Hepatocyte (in vitro differentiated cells): ENCODE measurements at regions not wholly inside any gene's neighbourhood (a gene's known extent, or its start where the extent isn't known, plus 50 kb on each side); places are given as distances from the start of the nearest gene placed in this dataset.

ENCODE experiments used
- DNase-seq: peaks from one replicate; pipeline ENCODE4 v3.0.0-alpha.2; 2016; ENCODE audit warnings: low spot score
- H2AFZ ChIP-seq: fragments of 200-600 bp; sonication (generic); 2 replicates; pipeline ENCODE4 v1.6.0; 2016; ENCODE audit warnings: antibody characterized with exemption, mild to moderate bottlenecking
- H3K27ac ChIP-seq: fragments of 200-600 bp; sonication (generic); 2 replicates; pipeline ENCODE4 v1.5.1; 2016; ENCODE audit warnings: mild to moderate bottlenecking
- H3K27me3 ChIP-seq: fragments of 200-600 bp; sonication (generic); 2 replicates; pipeline ENCODE4 v1.6.1; 2016
- H3K36me3 ChIP-seq: fragments of 200-600 bp; sonication (generic); replicated peaks from 2 replicates; pipeline ENCODE4 v1.5.1; 2016; ENCODE audit warnings: low read depth; ENCODE audit not compliant: insufficient read depth
- H3K4me1 ChIP-seq: fragments of 200-600 bp; sonication (generic); 2 replicates; pipeline ENCODE4 v1.5.1; 2016; ENCODE audit warnings: mild to moderate bottlenecking, moderate library complexity; ENCODE audit not compliant: insufficient read depth
- H3K4me2 ChIP-seq: fragments of 200-600 bp; sonication (generic); 2 replicates; pipeline ENCODE4 v1.6.0; 2016
- H3K4me3 ChIP-seq: fragments of 200-600 bp; sonication (generic); 2 replicates; pipeline ENCODE4 v1.5.1; 2016; ENCODE audit warnings: mild to moderate bottlenecking
- H3K79me2 ChIP-seq: fragments of 200-600 bp; sonication (generic); 2 replicates; pipeline ENCODE4 v1.6.0; 2017; ENCODE audit warnings: mild to moderate bottlenecking
- H3K9me2 ChIP-seq: fragments of 200-600 bp; sonication (generic); replicated peaks from 2 replicates; pipeline ENCODE4 v1.6.0; 2017; ENCODE audit warnings: mild to moderate bottlenecking; ENCODE audit not compliant: insufficient read depth
- H3K9me3 ChIP-seq: fragments of 200-600 bp; sonication (generic); 2 replicates; pipeline ENCODE4 v1.5.1; 2016; ENCODE audit warnings: low read depth, mild to moderate bottlenecking
- H4K20me1 ChIP-seq: fragments of 200-600 bp; sonication (generic); 2 replicates; pipeline ENCODE4 v1.6.0; 2016; ENCODE audit warnings: mild to moderate bottlenecking; ENCODE audit not compliant: insufficient read depth, poor library complexity, severe bottlenecking
- CTCF ChIP-seq: fragments of 200-600 bp; sonication (generic); IDR thresholded peaks from 2 replicates; pipeline ENCODE4 v1.5.1; 2016; ENCODE audit warnings: antibody characterized with exemption, mild to moderate bottlenecking; ENCODE audit not compliant: poor library complexity
- EZH2 ChIP-seq: fragments of 200-600 bp; sonication (generic); IDR thresholded peaks from 2 replicates; pipeline ENCODE4 v1.6.1; 2016; ENCODE audit warnings: antibody characterized with exemption, mild to moderate bottlenecking, borderline replicate concordance
- EZH2phosphoT487 ChIP-seq: fragments of 200-600 bp; sonication (generic); IDR thresholded peaks from one replicate; pipeline ENCODE4 v1.6.1; 2018; ENCODE audit warnings: antibody characterized with exemption, mild to moderate bottlenecking, low read depth, moderate library complexity; ENCODE audit not compliant: unreplicated experiment, severe bottlenecking
- WGBS: methylation state at CpG from one replicate; pipeline ENCODE4 v1.1.6; 2016; ENCODE audit warnings: low lambda C conversion rate; ENCODE audit errors: missing lambda C conversion rate; 5-methylcytosine and 5-hydroxymethylcytosine counted together

- DNase-seq: no peak
- Histone ChIP-seq H3K79me2 (no peaks in the 10 kb centered on the region), H3K9me2 (no peaks in the 10 kb centered on the region), H3K27ac (no peak overlapping the region), H3K36me3 (no peaks in the 10 kb centered on the region), H3K27me3 (no peaks in the 10 kb centered on the region), H3K4me1 (no peaks in the 10 kb centered on the region), H2AFZ (no peak overlapping the region), H3K9me3 (no peaks in the 10 kb centered on the region), H4K20me1 (no peaks in the 10 kb centered on the region), H3K4me2 (no peak overlapping the region), H3K4me3 (no peak overlapping the region)
- WGBS: 80% methylated on average over 8 of the region's 8 CpGs
- no peak for TF ChIP-seq EZH2phosphoT487
- no peak for TF ChIP-seq EZH2
- no peak for TF ChIP-seq CTCF
These were observed 176.5 kb upstream of the RALGAPA2 start for GRCh38 chr20:20888936-20889335.

GRCh38 chr20:20888266-20888656 is 175.8 kb upstream of the RALGAPA2 start:
- no peak overlapping the region for H3K4me2 ChIP-seq
- H4K20me1 ChIP-seq: no peaks in the 10 kb centered on the region
- DNase-seq: no peak
- H3K27me3 ChIP-seq: no peaks in the 10 kb centered on the region
- no peak overlapping the region for H3K4me3 ChIP-seq
- TF ChIP-seq CTCF (no peak), EZH2 (no peak), EZH2phosphoT487 (no peak)
- H3K27ac ChIP-seq: no peak overlapping the region
- H3K9me3 ChIP-seq: no peaks in the 10 kb centered on the region
- no peaks in the 10 kb centered on the region for H3K4me1 ChIP-seq
- 87% methylated on average over 14 of the region's 14 CpGs for whole genome bisulfite sequencing
- no peaks in the 10 kb centered on the region for H3K36me3 ChIP-seq
- no peak overlapping the region for H2AFZ ChIP-seq
- no peaks in the 10 kb centered on the region for H3K79me2 ChIP-seq
- H3K9me2 ChIP-seq: no peaks in the 10 kb centered on the region

DNA sequence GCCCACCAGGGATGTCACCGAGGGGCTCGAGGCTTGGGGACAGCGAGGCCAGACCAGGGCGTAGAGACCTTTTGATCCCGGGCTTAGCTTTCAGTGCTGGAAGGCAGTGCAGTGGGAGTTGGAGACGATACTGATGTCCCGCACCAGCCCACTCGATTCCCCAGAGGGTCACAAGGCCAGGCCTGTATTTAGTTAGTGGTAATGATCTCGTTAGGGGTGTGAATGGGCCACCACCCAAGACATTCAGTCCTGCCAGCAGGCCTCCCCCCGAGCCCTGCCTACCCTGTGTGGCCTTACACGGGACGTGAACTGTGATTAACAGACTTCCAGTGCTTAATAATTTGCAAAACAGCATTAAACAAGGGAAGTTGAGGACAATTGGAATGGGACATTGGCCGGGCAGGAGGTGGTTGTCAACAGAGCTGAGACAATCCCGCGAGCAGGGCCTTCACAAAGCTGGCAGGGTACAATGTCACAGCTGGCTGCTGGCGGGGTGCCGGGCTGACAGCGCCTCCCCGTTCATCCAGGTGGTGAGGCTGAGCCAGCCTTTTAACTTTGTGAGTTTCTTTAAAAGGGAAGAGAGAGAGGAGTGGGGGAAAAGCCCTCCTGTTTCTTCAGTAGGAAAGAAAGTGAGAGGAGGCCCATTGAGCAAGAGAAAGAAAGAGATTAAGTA is 175.3 kb upstream of the RALGAPA2 start:
- no peaks in the 10 kb centered on the region for H3K9me2 ChIP-seq
- H3K27ac ChIP-seq: no peak overlapping the region
- DNase-seq: no peak
- no peaks in the 10 kb centered on the region for H3K79me2 ChIP-seq
- WGBS: 69% methylated on average over 19 of the region's 19 CpGs
- H3K27me3 ChIP-seq: no peaks in the 10 kb centered on the region
- no peak overlapping the region for H2AFZ ChIP-seq
- no peak overlapping the region for H3K4me2 ChIP-seq
- TF ChIP-seq CTCF (no peak), EZH2phosphoT487 (no peak), EZH2 (no peak)
- H4K20me1 ChIP-seq: no peaks in the 10 kb centered on the region
- H3K4me3 ChIP-seq: no peak overlapping the region
- H3K9me3 ChIP-seq: no peaks in the 10 kb centered on the region
- H3K4me1 ChIP-seq: no peaks in the 10 kb centered on the region
- no peaks in the 10 kb centered on the region for H3K36me3 ChIP-seq
